ENCODE measurements at regions not wholly inside any gene's neighbourhood (a gene's known extent, or its start where the extent isn't known, plus 50 kb on each side); places are given as distances from the start of the nearest gene placed in this dataset.
"Not testable (repeated sequence)": the region's sequence is repeated elsewhere in the genome, so short reads cannot be mapped to it uniquely, and the experiment has no call there.

GRCh38 chr7:16944936-16945335, 63.2 kb upstream of the AGR3 start:
- DNase-seq (ENCODE audit: extremely low spot score), result no peak
- ChIA-PET CTCF (no interaction called here), POLR2A (no interaction called here)
- TF ChIP-seq FOXM1 (IDR thresholded peaks at IDR 0.05; ENCODE audit: borderline replicate concordance), result no peak
- TF ChIP-seq LEF1 (IDR thresholded peaks at IDR 0.05; ENCODE audit: borderline replicate concordance), result no peak
- no peak for TF ChIP-seq TARDBP (IDR thresholded peaks at IDR 0.05)
- TF ChIP-seq BHLHE40 (IDR thresholded peaks at IDR 0.05; ENCODE audit: borderline replicate concordance), result no peak
- TF ChIP-seq HDGF (IDR thresholded peaks at IDR 0.05; ENCODE audit: borderline replicate concordance), result no peak
- TF ChIP-seq SP1 (IDR thresholded peaks at IDR 0.05), result no peak
- no peak for TF ChIP-seq FOXA1 (IDR thresholded peaks at IDR 0.05)
- TF ChIP-seq SUZ12 (IDR thresholded peaks at IDR 0.05), result no peak
- TF ChIP-seq FOXK2 (IDR thresholded peaks at IDR 0.05), result no peak
- no peak for TF ChIP-seq NFRKB (IDR thresholded peaks at IDR 0.05)
- TF ChIP-seq ELF4 (IDR thresholded peaks at IDR 0.05), result no peak
- TF ChIP-seq ARNT (IDR thresholded peaks at IDR 0.05), result no peak
- no peak for TF ChIP-seq ZNF384 (IDR thresholded peaks at IDR 0.05)
- TF ChIP-seq L3MBTL2 (conservative IDR thresholded peaks at IDR 0.05), result no peak
- no peak for TF ChIP-seq CTBP1 (IDR thresholded peaks at IDR 0.05; ENCODE audit: borderline replicate concordance)
- TF ChIP-seq, protein P1, sequence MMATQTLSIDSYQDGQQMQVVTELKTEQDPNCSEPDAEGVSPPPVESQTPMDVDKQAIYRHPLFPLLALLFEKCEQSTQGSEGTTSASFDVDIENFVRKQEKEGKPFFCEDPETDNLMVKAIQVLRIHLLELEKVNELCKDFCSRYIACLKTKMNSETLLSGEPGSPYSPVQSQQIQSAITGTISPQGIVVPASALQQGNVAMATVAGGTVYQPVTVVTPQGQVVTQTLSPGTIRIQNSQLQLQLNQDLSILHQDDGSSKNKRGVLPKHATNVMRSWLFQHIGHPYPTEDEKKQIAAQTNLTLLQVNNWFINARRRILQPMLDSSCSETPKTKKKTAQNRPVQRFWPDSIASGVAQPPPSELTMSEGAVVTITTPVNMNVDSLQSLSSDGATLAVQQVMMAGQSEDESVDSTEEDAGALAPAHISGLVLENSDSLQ (IDR thresholded peaks at IDR 0.05), result no peak

DNA sequence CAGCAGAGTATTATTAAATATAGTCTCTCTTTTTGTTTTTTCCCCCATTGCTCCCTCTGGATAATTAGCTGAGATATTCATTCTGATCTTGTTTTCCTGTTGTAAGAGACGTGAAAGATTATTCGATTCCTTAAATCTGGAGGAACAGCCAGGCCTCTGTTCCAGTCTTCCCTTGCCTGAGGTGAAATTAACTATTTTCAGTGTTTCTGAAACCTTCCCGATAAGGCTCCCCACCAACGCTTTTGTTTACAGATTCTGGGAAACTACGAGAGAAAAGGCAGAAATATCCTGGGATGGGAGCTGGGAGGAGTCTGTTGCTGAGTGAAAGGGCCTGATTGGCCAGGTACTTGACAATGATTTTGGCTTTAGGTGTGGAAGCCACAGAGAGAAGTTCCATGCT, 63.6 kb upstream of the AGR3 start:
- no peak for DNase-seq (ENCODE audit: extremely low spot score)
- ChIA-PET CTCF (no interaction called here), POLR2A (no interaction called here)
- no peak for TF ChIP-seq ARNT (IDR thresholded peaks at IDR 0.05)
- no peak for TF ChIP-seq NFRKB (IDR thresholded peaks at IDR 0.05)
- no peak for TF ChIP-seq FOXA1 (IDR thresholded peaks at IDR 0.05)
- TF ChIP-seq ELF4 (IDR thresholded peaks at IDR 0.05), result no peak
- TF ChIP-seq SP1 (IDR thresholded peaks at IDR 0.05), result no peak
- no peak for TF ChIP-seq ZNF384 (IDR thresholded peaks at IDR 0.05)

DNA sequence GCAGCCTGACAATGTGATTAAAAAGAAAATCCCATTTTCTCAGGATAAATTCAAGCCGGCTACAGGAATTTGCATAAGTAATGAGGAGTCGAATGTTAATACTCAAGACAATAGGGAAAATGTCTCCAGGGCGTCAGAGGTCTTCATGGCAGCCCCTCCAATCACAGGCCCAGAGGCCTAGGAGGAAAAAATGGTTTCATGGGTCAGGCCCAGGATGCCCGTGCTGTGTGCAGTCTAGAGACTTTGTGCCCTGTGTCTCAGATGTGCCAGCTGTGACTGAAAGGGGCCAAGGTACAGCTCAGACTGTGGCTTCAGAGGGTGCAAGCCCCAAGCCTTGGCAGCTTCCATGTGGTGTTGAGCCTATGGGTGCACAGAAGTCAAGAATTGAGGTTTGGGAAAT, 66.3 kb upstream of the AGR3 start:
- DNase-seq (ENCODE audit: extremely low spot score); CTCF ChIA-PET; POLR2A ChIA-PET: not testable (repeated sequence)

GRCh38 chr7:16951483-16952080, 69.8 kb upstream of the AGR3 start:
- CTCF ChIA-PET, result no interaction called here
- DNase-seq (ENCODE audit: extremely low spot score), result no peak

DNA sequence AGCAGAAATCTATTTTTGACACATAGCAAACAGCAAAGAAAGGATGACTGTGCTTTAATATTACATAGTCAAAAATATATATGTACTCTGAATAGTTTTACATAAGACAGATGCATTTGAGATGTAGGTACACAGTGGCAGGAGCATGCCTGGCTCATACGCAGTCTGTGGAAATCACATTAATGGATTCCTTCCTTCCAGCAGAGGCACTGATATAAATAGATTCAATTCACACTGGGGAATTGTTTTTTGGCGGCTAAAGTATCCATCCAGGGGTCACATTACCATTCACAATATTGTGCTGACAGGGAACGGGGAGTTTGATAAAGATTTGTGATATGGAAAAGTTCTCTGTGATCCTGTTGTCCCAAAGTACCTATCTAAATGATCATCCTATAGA, 72.5 kb upstream of the AGR3 start:
- no peak for TF ChIP-seq FOXK2 (IDR thresholded peaks at IDR 0.05)
- TF ChIP-seq BHLHE40 (IDR thresholded peaks at IDR 0.05; ENCODE audit: borderline replicate concordance), result no peak
- no peak for TF ChIP-seq SUZ12 (IDR thresholded peaks at IDR 0.05)
- no peak for TF ChIP-seq HDGF (IDR thresholded peaks at IDR 0.05; ENCODE audit: borderline replicate concordance)
- TF ChIP-seq ELF4 (IDR thresholded peaks at IDR 0.05), result no peak
- TF ChIP-seq SP1 (IDR thresholded peaks at IDR 0.05), result no peak
- no peak for TF ChIP-seq LEF1 (IDR thresholded peaks at IDR 0.05; ENCODE audit: borderline replicate concordance)
- TF ChIP-seq, protein P1 (IDR thresholded peaks at IDR 0.05), result no peak
- TF ChIP-seq L3MBTL2 (conservative IDR thresholded peaks at IDR 0.05), result no peak
- TF ChIP-seq FOXA1 (IDR thresholded peaks at IDR 0.05), result no peak
- TF ChIP-seq TARDBP (IDR thresholded peaks at IDR 0.05), result no peak
- TF ChIP-seq CTBP1 (IDR thresholded peaks at IDR 0.05; ENCODE audit: borderline replicate concordance), result no peak
- TF ChIP-seq ZNF384 (IDR thresholded peaks at IDR 0.05), result no peak
- POLR2A ChIA-PET, result no interaction called here
- CTCF ChIA-PET, result no interaction called here
- no peak for DNase-seq (ENCODE audit: extremely low spot score)

More at GRCh38 chr7:16951483-16952080, 69.8 kb upstream of the AGR3 start:
- POLR2A ChIA-PET, result no interaction called here
- TF ChIP-seq ELF4 (IDR thresholded peaks at IDR 0.05) (no peak), FOXA1 (IDR thresholded peaks at IDR 0.05) (no peak), BHLHE40 (IDR thresholded peaks at IDR 0.05; ENCODE audit: borderline replicate concordance) (no peak), SUZ12 (IDR thresholded peaks at IDR 0.05) (no peak), SP1 (IDR thresholded peaks at IDR 0.05) (no peak), TARDBP (IDR thresholded peaks at IDR 0.05) (no peak), L3MBTL2 (conservative IDR thresholded peaks at IDR 0.05) (no peak), NFRKB (IDR thresholded peaks at IDR 0.05) (no peak), ARNT (IDR thresholded peaks at IDR 0.05) (no peak), CTBP1 (IDR thresholded peaks at IDR 0.05; ENCODE audit: borderline replicate concordance) (no peak), LEF1 (IDR thresholded peaks at IDR 0.05; ENCODE audit: borderline replicate concordance) (no peak)
- TF ChIP-seq, protein P1 (IDR thresholded peaks at IDR 0.05), result no peak

DNA sequence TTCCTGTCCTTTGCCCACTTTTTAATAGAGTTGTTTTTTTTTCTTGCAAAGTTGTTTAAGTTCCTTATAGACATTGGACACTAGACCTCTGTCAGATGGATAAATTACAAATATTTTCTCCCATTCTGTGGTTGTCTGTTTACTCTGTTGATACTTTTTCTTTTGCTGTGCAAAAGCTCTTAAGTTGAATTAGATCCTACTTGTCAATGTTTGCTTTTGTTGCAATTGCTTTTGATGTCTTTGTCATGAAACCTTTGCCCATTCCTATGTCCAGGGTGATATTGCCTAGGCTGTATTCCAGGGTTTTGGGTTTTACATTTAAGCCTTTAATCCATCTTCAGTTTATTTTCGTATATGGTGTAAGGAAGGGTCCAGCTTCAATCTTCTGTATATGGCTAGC, 76.9 kb upstream of the AGR3 start:
- no peak for DNase-seq (ENCODE audit: extremely low spot score)
- no peak for TF ChIP-seq SP1 (IDR thresholded peaks at IDR 0.05)
- TF ChIP-seq CTBP1 (IDR thresholded peaks at IDR 0.05; ENCODE audit: borderline replicate concordance), result no peak
- TF ChIP-seq ZNF384 (IDR thresholded peaks at IDR 0.05), result no peak
- TF ChIP-seq, protein P1 (IDR thresholded peaks at IDR 0.05), result no peak
- TF ChIP-seq LEF1 (IDR thresholded peaks at IDR 0.05; ENCODE audit: borderline replicate concordance), result no peak
- TF ChIP-seq SUZ12 (IDR thresholded peaks at IDR 0.05), result no peak
- TF ChIP-seq L3MBTL2 (conservative IDR thresholded peaks at IDR 0.05), result no peak
- no peak for TF ChIP-seq FOXM1 (IDR thresholded peaks at IDR 0.05; ENCODE audit: borderline replicate concordance)
- TF ChIP-seq FOXK2 (IDR thresholded peaks at IDR 0.05), result no peak
- TF ChIP-seq FOXA1 (IDR thresholded peaks at IDR 0.05), result no peak
- TF ChIP-seq BHLHE40 (IDR thresholded peaks at IDR 0.05; ENCODE audit: borderline replicate concordance), result no peak
- no peak for TF ChIP-seq NFRKB (IDR thresholded peaks at IDR 0.05)
- TF ChIP-seq HDGF (IDR thresholded peaks at IDR 0.05; ENCODE audit: borderline replicate concordance), result no peak
- no peak for TF ChIP-seq ARNT (IDR thresholded peaks at IDR 0.05)
- no peak for TF ChIP-seq ELF4 (IDR thresholded peaks at IDR 0.05)
- no peak for TF ChIP-seq TARDBP (IDR thresholded peaks at IDR 0.05)
- POLR2A ChIA-PET, result no interaction called here
- CTCF ChIA-PET, result interaction anchor here (0.7 kb wide), 1 partner anchor 682 kb away, joined by 4 read pairs; no protein-coding TSS in a partner anchor
